ENCODE measurements at regions not wholly inside any gene's neighbourhood (a gene's known extent, or its start where the extent isn't known, plus 50 kb on each side); places are given as distances from the start of the nearest gene placed in this dataset.

DNA sequence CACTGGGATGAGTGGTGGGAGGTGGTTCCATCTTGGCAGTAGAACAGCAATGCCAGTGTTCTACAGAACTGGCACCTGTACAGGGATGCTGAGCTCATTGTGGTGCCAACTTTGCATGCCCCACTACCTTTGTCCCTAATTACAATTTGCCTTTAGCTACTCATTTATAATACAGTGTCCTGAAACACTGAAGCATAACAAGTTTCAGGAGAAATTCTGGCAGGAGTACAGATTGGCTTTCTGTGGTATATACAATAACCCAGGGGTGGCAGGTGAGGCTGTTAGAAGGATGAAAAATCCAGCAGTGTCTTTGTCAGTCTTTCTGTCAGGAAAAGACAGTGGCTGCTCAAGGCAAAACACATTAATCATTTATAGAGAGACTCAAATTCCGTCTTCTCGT lies 240.3 kb downstream of the FAM76B start:
- intact Hi-C loops (cut with DNase I; ENCODE audit: low total_unique reads): no loop called here
- H3K9me3 ChIP-seq: no peaks in the 10 kb centered on the region
- no peak overlapping the region for H3K4me3 ChIP-seq
- H3K36me3 ChIP-seq: no peaks in the 10 kb centered on the region
- TF ChIP-seq, protein P1, sequence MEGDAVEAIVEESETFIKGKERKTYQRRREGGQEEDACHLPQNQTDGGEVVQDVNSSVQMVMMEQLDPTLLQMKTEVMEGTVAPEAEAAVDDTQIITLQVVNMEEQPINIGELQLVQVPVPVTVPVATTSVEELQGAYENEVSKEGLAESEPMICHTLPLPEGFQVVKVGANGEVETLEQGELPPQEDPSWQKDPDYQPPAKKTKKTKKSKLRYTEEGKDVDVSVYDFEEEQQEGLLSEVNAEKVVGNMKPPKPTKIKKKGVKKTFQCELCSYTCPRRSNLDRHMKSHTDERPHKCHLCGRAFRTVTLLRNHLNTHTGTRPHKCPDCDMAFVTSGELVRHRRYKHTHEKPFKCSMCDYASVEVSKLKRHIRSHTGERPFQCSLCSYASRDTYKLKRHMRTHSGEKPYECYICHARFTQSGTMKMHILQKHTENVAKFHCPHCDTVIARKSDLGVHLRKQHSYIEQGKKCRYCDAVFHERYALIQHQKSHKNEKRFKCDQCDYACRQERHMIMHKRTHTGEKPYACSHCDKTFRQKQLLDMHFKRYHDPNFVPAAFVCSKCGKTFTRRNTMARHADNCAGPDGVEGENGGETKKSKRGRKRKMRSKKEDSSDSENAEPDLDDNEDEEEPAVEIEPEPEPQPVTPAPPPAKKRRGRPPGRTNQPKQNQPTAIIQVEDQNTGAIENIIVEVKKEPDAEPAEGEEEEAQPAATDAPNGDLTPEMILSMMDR (IDR thresholded peaks at IDR 0.05 in 8 of 11, conservative IDR thresholded peaks at IDR 0.05 in 3 of 11): no peak
- TF ChIP-seq POLR2A (IDR thresholded peaks at IDR 0.05) (no peak), POLR2AphosphoS5 (IDR thresholded peaks at IDR 0.05) (no peak)
- H3K27me3 ChIP-seq (replicated peaks in 1 of 7): no peaks in the 10 kb centered on the region
- 92 to 97% (median 95%) methylated on average over 2 of the region's 2 CpGs for WGBS, 5 donors
- no peak overlapping the region for H3K27ac ChIP-seq
- no peaks in the 10 kb centered on the region for H3K4me1 ChIP-seq
- no peak for DNase-seq

DNA sequence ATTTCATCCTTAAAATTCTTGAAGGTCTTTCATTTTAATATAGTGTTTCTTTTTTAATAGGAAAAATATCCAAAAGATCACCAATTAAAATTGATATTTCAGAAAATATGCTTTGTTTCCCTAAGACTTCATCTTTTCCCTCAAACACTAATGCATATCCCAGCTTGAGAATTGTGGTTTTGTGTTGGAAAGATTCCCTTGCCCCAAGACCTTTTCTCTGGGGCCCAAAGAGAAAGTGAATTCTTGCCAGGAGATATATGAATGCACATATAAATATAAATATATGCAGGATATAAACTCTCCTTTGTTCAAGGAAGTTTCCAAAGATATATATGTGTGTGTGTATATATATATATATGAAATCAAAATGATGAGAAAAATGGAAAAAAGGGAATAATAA lies 241.2 kb downstream of the FAM76B start:
- Histone ChIP-seq H3K9me3 (no peaks in the 10 kb centered on the region), H3K4me1 (no peaks in the 10 kb centered on the region), H3K27me3 (replicated peaks in 1 of 7) (no peaks in the 10 kb centered on the region), H3K27ac (no peak overlapping the region), H3K4me3 (no peak overlapping the region), H3K36me3 (no peaks in the 10 kb centered on the region)
- no peak for DNase-seq
- TF ChIP-seq POLR2A (IDR thresholded peaks at IDR 0.05): no peak
- intact Hi-C loops (cut with DNase I; ENCODE audit: low total_unique reads): no loop called here

DNA sequence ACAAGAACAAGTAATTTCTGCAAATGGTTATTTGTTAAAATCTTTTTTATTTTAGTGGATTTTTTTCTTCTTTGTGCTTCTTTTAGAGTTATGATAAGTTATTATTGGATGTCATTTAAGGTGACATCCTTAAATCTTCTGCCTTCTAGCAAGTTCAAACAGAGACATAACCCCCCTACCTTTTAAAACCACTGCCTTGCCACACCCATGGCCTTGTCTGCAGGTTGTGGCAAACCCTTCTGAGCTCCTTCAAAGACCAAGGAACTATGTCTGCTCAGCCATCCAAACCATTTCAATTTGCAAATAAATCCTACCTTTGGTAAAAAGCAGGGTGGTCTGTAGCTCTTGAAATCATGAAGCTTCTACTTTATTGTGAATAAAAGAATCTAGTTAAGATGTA lies 241.6 kb downstream of the FAM76B start:
- no peak for DNase-seq
- intact Hi-C loops (cut with DNase I; ENCODE audit: low total_unique reads): no loop called here

DNA sequence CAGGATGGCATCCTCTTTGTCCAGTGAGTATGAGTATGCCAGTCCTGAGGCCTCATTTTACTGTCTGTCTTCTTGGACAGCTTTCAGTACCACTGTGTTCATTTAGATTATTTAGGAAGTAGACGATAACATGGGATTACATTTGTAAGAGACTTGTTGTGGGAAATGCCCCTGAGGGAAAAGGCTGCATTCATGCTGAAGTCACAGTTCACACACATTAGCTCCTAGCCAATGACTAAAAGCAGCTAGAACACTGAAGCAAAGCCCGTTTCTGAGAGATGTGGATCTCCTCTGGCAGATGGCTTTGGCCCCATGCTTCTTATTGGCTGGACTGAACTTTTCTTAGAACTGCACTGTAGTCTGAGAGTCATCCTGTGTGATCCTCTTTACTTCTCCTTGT lies 242.4 kb downstream of the FAM76B start:
- WGBS, 5 donors: 83 to 89% (median 87%) methylated on average over 2 of the region's 2 CpGs
- Histone ChIP-seq H3K4me3 (no peak overlapping the region), H3K27ac (no peak overlapping the region), H3K9me3 (no peaks in the 10 kb centered on the region), H3K27me3 (replicated peaks in 1 of 7) (no peaks in the 10 kb centered on the region), H3K4me1 (no peaks in the 10 kb centered on the region), H3K36me3 (no peaks in the 10 kb centered on the region)
- DNase-seq: no peak
- intact Hi-C loops (cut with DNase I; ENCODE audit: low total_unique reads): no loop called here
- no peak for TF ChIP-seq POLR2A (IDR thresholded peaks at IDR 0.05)
- TF ChIP-seq, protein P1 (IDR thresholded peaks at IDR 0.05 in 8 of 11, conservative IDR thresholded peaks at IDR 0.05 in 3 of 11): no peak
- TF ChIP-seq POLR2AphosphoS5 (IDR thresholded peaks at IDR 0.05): no peak

More for the DNA sequence above, 241.6 kb downstream of the FAM76B start:
- H3K27me3 ChIP-seq (replicated peaks in 1 of 7): no peaks in the 10 kb centered on the region
- no peaks in the 10 kb centered on the region for H3K36me3 ChIP-seq
- no peaks in the 10 kb centered on the region for H3K9me3 ChIP-seq
- no peak overlapping the region for H3K27ac ChIP-seq
- no peaks in the 10 kb centered on the region for H3K4me1 ChIP-seq
- TF ChIP-seq POLR2A (IDR thresholded peaks at IDR 0.05) (no peak), POLR2AphosphoS5 (IDR thresholded peaks at IDR 0.05) (no peak)
- TF ChIP-seq, protein P1 (IDR thresholded peaks at IDR 0.05 in 8 of 11, conservative IDR thresholded peaks at IDR 0.05 in 3 of 11): no peak
- H3K4me3 ChIP-seq: no peak overlapping the region

Data from spleen (tissue), 11 donors.